ENCODE measurements at regions not wholly inside any gene's neighbourhood (a gene's known extent, or its start where the extent isn't known, plus 50 kb on each side); places are given as distances from the start of the nearest gene placed in this dataset.

- in situ Hi-C loops (cut with MboI; ENCODE audit: low pct_unique_long_range_greater_than_20kb, low sequenced_read_pairs, unreplicated experiment), result no loop called here
- TF ChIP-seq, protein P1, sequence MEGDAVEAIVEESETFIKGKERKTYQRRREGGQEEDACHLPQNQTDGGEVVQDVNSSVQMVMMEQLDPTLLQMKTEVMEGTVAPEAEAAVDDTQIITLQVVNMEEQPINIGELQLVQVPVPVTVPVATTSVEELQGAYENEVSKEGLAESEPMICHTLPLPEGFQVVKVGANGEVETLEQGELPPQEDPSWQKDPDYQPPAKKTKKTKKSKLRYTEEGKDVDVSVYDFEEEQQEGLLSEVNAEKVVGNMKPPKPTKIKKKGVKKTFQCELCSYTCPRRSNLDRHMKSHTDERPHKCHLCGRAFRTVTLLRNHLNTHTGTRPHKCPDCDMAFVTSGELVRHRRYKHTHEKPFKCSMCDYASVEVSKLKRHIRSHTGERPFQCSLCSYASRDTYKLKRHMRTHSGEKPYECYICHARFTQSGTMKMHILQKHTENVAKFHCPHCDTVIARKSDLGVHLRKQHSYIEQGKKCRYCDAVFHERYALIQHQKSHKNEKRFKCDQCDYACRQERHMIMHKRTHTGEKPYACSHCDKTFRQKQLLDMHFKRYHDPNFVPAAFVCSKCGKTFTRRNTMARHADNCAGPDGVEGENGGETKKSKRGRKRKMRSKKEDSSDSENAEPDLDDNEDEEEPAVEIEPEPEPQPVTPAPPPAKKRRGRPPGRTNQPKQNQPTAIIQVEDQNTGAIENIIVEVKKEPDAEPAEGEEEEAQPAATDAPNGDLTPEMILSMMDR (IDR thresholded peaks at IDR 0.05; ENCODE audit: extremely low read depth, insufficient read depth, missing control alignments), result no peak
- no peak for DNase-seq (ENCODE audit: low spot score)
Observed at GRCh38 chr11:122336706-122337105, 220.7 kb upstream of the BLID start.

- TF ChIP-seq, protein P1 (IDR thresholded peaks at IDR 0.05; ENCODE audit: extremely low read depth, insufficient read depth, missing control alignments), result no peak
- DNase-seq (ENCODE audit: low spot score), result no peak
- in situ Hi-C loops (cut with MboI; ENCODE audit: low pct_unique_long_range_greater_than_20kb, low sequenced_read_pairs, unreplicated experiment), result no loop called here
Observed at GRCh38 chr11:122334546-122335339, 218.7 kb upstream of the BLID start.

DNA sequence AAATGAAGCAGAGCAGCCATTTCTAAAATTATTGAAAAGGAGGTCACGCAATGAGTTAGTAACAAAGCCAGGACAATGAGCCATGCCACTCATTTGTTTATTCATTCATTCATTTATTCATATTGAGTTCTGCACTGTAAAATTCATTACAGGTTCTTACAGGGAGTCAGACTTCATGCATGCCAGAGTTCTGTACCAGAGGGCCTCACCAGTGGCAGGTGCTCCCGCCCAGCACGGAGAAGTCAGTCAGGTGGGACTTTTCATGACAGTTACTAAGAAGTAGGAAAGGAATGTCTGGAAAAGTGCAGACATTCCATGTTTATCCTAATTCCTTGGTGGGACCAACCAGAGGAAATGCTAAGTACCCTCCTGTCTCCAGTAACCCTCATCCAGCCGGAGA is 217.5 kb upstream of the BLID start:
- no peak for DNase-seq (ENCODE audit: low spot score)
- in situ Hi-C loops (cut with MboI; ENCODE audit: low pct_unique_long_range_greater_than_20kb, low sequenced_read_pairs, unreplicated experiment), result no loop called here
- TF ChIP-seq, protein P1 (IDR thresholded peaks at IDR 0.05; ENCODE audit: extremely low read depth, insufficient read depth, missing control alignments), result no peak

- DNase-seq (ENCODE audit: low spot score), result no peak
- TF ChIP-seq, protein P1 (IDR thresholded peaks at IDR 0.05; ENCODE audit: extremely low read depth, insufficient read depth, missing control alignments), result no peak
- in situ Hi-C loops (cut with MboI; ENCODE audit: low pct_unique_long_range_greater_than_20kb, low sequenced_read_pairs, unreplicated experiment), result no loop called here
Observed at GRCh38 chr11:122331079-122331478, 215.1 kb upstream of the BLID start.

GRCh38 chr11:122330279-122330965 is 214.4 kb upstream of the BLID start:
- in situ Hi-C loops (cut with MboI; ENCODE audit: low pct_unique_long_range_greater_than_20kb, low sequenced_read_pairs, unreplicated experiment), result no loop called here
- no peak for DNase-seq (ENCODE audit: low spot score)
- TF ChIP-seq, protein P1 (IDR thresholded peaks at IDR 0.05; ENCODE audit: extremely low read depth, insufficient read depth, missing control alignments), result no peak

DNA sequence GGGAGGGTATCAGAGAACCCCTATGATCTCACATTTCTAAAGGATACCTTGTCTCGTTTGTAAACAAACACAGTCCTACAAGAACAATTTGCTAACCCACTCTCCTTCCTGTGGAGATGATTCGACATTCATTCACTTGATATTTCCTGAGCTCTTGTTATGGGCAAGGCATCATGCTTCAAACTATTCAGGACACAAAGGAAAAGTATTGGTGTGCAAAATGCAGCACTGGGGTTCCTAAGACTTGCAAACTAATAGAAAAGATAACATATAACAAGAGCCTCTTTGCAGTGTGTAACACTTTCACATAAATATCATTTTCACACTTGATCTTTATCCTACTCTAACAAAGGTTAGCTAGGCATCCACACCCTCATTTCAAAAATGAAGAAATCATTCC is 211.5 kb upstream of the BLID start:
- in situ Hi-C loops (cut with MboI; ENCODE audit: low pct_unique_long_range_greater_than_20kb, low sequenced_read_pairs, unreplicated experiment), result no loop called here
- no peak for DNase-seq (ENCODE audit: low spot score)
- TF ChIP-seq, protein P1 (IDR thresholded peaks at IDR 0.05; ENCODE audit: extremely low read depth, insufficient read depth, missing control alignments), result no peak

Measured in GM13977 (cell line).